ENCODE measurements at regions not wholly inside any gene's neighbourhood (a gene's known extent, or its start where the extent isn't known, plus 50 kb on each side); places are given as distances from the start of the nearest gene placed in this dataset.

DNA sequence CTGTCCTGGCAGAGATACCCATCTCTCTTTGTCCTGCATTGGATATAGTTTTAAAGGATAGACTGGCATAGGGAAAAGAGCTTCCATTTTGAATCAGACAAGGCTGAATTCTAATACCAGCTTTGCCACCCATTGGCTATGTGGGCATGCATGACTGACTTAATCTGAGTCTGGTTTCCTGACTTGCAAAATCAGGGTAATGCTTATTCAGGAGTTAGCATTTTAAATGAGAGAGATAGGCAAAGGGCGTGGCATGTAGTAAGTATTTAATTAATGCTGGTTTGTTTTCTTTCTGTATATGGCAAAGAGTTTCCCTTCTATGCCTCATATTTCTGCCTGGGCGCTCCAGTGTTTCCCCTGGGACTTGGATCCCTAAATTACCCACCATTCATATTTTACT is 492.9 kb downstream of the IGSF11 start:
- no peak for DNase-seq

DNA sequence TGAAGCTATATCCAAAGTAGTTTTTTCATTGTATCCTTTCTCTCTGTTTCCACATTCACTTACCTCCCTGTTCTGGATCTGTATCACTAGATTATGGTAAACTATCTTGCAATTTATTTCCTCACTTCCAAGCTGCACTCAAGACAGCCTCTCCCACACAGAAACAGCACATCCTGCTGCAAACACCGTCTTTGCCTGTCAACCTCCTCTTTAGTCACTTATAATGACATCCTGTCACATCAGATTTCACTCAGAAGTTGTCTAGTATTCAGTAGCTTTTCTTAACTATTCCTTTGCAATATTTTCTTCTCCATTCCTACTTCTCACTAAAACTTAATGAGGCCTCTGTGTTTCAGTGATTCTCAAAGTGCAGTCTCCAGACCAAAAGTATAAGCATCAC is 490.8 kb downstream of the IGSF11 start:
- DNase-seq, result no peak

DNA sequence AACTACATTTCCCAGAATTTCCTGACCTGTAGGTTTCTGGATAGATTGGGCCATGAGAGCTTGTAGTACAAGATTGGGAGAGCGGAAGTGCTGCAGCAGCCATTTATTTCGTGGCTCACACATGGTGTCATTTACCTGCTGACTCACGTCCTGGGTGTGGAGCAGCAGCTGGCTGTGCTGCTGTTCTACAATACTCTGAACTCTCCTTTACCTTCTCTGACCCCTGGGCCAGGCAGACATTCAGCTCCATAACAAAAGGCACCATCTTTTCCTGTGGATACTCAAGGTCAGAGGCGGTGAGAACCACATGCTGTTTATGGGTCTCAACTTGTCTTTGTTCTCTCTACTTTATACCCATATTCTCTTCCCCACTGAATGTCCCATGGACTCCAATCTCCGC is 490.2 kb downstream of the IGSF11 start:
- DNase-seq, result no peak

DNA sequence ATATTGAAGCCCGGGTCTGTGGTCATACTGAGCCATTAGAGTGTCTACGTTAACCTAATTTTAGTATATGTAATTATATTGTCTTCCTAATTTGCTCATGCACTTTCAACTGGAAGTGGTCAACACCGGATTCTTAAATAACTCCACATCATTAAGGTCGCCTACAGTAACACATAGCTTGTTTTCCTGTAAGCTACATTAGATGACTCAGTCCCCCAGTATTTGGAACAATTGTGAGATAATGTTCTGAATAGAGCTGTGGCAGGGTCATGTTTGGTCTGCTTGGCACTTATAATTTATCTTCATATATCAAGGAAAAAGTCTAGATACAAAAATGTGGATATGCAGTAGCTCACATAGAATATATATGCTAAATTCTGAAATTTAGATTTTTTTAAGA is 486.2 kb downstream of the IGSF11 start:
- DNase-seq, result no peak

DNA sequence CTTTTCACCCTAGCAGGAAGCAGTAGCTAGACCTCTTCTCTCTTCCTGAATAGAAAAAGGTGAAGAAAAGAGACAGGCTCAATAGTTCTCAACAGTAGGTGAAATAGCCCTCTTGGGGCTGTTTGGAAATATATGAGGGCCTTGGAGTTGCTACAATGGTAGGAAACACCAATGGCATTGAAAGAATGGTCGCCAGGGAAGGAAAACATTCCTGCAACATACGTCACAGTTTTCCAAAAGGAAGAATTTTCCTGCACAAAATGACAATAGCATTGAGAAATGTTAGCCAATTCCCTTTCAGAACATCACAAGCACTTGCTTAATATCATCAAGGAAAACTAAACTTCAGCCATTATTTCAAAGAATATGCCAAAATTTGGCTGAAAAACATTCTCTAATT is 484.5 kb downstream of the IGSF11 start:
- DNase-seq, result no peak

DNA sequence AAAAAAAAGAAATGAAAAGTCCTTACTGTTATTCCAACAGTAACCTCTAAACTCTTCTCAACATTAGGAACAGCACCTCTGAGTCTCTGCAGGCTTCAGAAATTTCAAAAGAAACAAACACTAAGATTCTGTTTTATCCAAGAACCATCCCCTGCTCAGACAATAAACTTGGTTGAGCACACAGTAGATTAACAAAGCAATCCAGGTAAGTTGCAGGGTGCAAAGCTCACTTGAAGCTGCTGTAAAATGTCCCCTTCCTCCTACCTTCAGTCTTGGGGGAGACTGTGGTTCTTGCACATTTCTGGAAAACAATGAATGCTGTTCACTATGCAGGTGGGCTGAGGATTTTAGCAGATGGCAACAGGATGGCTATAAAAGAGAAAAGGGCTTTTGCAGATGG is 484.1 kb downstream of the IGSF11 start:
- no peak for DNase-seq

DNA sequence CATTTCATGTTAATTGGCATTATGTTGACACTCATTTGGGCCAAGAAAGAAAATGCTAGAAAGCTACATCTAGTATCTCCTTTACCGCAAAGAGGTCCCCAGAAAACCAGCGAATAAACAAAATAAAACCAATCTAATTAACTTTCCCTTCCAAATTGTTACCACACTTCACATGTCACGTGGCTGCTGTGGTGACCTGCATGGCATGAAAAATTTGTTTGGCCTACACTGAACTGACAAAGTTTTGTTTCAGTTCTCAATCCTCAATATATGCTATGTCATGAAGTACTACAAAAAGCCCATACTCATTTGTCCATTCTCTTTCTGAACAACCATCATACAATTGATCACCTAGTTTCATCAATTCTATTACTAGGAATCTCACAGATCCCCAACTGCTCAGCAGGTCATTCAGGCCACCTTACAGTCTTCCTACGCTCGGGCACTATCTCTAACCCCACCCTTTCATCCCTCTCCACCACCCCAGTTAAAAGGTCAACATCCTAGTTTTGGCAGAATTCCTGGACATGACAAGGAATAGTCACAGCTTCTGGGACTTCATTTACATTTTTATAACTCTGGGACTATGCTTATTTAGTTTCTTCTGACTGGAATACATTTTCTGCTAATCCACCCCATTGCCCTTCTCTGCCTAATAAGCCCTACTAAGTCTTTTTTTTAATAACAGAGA is 480.4 kb downstream of the IGSF11 start:
- DNase-seq, result no peak

DNA sequence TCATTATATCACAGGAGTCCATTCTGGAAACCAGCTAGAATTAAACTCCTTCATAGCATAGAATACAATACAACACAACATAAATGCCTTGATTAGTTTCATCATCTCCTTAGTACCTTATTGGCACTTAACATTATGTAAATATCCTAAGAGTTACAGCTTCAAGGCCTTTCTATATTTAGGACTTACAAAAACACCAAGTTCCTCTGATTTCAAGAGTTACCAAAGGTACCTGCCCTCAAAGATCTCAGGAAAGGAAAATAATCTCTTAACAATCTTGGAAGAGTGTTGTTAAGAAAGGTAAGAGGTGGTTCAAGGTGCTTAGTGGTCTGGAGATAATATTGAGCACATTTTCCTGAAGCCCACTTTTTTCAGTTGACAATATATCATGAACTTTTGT is 477.7 kb downstream of the IGSF11 start:
- no peak for DNase-seq

DNA sequence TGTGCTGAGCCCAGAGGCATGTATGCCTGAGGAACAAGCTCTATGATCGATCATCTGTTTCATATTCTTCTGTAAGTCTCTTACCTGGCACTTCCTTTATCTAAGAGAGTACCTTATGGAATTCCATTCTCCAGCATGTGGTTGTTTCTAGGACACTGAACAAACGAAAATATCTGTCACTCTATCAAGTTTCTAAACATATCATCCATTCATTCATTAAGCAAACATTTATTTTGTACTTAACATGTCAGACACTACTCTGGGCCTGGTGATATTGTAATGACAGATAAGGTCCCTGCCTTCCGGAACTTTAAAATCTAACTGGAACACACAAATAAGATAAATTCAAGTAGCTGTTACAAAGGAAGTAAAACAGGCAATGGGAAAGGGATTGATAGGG is 477.1 kb downstream of the IGSF11 start:
- DNase-seq, result no peak

DNA sequence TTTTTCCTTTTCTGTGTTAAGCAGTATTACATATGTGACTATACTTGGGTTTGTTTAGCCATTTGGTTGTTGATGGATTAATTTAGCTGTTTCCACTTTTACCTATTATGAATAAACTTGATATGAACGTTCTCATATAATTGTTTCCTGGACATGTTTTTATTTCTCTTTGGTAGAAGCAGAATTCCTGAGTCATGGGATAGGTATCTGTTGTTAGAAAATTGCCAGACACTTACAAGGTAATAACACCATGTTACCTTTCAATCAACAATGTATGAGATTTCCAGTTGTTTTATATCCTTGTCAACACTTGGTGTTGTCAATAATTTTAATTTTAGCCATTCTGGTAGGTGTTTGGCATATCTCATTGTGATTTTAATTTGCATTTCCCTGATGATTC is 475.4 kb downstream of the IGSF11 start:
- DNase-seq, result no peak

DNA sequence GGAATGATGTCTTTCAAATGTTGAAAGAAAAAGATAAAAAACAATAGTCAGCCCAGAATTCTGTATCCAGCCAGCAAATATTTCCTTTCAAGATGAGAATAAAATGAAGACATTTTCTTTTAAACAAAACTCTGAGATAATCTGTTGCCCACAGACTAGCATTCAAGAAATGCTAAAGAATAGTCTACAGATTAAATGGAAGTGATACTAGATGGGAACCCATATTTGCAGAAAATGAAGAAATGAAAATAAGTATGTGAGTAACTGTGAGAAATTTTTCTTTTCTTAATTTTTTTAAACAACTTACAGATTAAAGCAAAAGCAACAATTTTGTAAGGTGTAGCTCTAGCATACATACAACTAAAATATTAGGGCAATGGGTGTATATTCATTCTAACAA is 469.8 kb downstream of the IGSF11 start:
- no peak for DNase-seq

DNA sequence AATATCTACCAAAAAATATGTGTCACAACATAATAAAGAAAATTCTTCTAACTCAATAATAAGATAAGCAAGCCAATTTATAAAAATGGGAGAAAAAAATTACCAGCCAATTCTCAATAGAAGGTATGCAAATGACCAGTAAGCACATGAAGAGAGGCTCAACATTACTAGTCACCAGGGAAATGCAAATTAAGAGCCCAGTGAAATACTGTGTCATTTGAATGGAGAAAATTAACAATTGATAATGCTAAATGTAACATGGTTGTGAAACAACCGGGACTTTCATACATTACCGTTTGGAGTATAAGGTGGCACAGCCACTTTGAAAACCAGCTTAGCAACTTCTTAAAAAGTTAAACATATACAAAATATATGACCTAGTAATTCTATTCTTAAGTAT is 460.7 kb downstream of the IGSF11 start:
- DNase-seq, result no peak

DNA sequence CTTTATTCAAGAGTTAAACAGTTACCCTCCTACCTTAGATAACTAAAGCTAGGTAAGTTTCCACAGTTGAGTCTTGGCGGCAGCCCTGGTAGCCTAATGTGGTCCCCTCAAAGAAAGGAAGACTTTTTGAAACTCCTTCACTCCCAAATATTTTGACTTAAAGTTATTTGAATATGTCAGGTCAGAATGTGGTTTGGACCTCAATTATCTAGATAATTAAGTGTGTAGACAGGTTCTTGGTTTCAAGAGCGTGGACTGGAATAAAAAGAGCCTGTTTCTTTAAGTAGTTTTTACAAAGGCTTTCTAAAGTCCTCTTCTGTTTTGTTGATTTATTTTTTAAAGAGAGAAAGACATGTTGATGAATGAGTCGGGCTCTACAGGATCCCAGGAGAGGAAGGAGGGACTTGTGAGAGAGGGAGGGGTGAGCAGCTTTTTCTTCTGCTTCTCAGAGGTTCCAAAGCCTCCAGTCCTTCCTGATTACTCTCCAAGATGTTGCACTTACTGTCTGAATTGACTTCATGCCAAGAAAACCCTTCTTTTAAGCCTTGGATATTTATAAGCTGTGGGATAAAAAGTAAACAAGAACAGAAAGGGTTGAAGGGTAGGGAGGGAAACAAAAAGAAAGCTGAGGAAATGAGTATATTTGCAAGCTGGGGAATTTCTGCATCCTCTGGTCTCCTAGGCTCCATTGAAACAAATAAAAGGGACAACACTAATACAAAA is 457.4 kb downstream of the IGSF11 start:
- peak; percentile 58 for DNase-seq

DNA sequence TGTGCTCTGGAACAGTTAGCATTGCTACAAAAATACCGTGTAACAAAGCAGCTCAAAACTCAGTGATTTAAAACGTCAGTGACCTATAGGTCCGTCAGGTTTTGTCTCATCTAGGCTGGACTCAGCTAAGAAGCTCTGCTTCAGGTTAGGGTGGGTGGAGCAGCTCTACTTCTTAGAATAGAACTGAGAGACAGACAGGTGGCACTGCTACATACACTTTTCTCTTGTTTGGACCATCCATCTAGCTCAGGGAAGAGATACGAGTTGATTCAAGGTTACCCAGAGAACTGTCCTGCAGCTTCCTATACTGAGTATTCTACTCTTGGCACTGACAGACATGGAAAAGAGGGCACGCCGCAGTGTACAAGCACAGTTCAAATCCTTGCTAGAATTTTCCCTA is 456.1 kb downstream of the IGSF11 start:
- no peak for DNase-seq

DNA sequence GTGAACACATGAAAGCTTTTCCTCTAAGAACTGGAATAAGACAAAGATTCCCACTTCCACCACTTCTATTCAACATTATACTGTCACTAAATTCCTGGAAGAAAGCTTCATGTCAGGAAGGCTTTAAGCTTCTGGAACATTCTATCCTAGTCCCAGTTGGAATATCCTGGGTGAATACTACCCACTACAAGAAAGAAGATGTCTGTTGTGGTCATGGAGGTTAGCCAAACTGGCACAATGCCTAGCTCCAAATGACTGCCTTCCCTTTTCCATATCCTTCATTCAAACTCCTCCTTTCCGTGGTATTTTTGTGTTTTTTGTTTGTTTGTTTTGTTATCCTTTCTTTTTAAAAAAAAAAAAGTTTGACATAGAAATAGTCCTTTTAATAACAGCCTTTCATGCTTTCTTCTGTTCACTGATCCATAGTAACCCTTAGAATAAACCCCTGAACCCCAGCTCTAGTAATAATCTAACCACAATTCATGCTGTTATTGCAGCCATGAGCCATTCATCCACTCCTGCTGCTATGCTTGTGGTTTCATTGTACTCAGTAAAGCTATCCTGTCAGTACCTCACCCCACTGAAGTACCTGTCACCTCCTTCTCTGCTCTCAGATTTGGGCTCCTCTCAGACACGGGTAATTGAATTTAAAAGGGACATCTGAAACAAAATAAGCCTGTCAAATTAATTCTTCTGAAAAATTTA is 447.5 kb downstream of the IGSF11 start:
- DNase-seq, result no peak

DNA sequence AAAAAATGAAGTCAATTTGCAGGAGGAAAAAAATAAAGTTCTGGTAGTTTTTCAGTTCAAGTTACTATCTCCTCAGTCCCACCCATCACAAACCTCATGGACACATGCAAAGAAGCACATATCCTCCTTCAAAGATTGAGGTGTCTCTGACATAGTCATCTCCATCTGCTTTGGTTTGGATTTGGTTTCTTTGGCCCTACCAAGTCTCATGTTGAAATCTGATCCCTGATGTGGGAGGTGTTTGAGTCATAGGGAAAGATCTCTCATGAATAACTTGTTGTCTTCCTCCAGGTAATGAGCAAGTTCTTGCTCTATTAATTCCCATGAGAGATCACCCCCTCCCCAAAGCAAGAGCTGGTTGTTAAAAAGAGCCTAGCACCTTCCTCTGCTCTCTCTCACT is 446.8 kb downstream of the IGSF11 start:
- DNase-seq, result no peak

DNA sequence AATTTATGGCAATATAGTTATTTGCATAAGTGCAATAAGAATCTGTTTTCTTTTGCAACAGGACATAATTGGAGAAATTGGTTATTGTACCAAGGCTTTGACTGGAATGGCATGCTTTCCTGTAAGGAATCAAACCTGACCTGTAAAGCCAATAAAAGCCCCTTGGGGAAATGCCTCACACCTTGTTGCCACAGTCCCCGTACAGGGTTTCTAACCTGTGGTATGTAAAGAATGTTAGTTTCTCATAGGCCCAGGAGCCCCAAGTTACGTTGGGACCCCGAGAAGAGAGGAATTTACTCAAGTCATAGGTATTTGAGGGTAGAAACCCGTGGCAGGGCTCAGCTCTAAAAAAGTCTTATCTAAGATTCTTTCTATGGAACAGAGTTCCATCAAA is 441.4 kb downstream of the IGSF11 start:
- DNase-seq, result no peak

DNA sequence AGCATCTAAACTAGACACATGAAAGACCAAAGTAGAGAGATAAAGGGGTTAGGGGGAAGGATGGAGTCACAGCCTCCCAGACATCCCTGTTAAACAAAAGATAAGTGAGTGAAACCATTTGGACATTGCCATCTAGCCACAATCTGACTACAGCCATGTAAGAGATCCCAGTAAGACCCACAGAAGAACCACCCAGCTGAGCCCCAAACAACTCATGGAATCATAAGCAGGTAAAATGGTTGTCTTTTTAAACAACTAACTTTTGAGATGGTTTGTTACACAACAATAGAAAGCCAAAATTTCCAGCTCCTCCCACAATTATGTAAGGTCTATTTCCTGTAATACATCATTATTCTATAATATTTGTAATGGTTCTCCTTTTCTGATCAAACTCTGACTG is 437.5 kb downstream of the IGSF11 start:
- DNase-seq, result no peak

DNA sequence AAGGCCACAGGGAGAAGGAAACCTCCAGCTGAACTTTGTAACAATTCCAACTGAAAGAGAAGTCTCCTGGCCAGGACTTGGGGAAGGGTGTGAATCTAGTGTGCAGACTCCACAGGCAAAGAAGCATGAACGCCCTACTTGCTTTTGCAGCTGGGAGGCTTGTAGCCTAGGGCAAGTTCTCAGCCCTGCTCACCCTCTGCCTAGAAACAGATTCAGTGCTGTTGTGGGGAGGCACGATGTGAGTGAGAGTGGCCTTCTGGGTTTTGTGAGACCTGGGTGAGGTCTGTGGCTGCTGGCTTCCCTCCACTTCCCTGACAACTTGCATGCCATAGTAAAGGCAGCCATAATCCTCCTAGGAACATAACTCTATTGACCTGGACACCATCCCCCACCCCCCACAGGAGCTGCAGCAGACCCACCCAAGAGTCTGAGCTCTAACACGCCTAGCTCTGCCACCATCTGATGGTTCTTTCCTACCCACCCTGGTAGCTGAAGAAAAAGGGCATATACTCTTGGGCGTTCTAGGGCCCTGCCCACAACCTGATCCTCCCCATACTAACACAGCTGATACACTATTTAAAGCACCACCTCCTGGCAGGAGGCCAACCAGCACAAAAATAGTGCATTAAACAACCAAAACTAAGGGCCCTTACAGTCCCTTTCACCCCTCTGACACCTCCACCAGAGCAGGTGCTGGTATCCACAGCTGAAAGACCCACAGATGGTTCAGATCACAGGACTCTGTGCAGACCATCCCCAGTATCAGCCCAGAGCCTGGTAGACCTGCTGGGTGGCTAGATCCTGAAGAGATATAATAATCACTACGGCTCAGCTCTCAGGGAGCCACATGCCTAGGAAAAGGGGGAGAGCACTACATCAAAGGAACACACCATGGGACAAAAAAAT is 426.5 kb downstream of the IGSF11 start:
- no peak for DNase-seq

DNA sequence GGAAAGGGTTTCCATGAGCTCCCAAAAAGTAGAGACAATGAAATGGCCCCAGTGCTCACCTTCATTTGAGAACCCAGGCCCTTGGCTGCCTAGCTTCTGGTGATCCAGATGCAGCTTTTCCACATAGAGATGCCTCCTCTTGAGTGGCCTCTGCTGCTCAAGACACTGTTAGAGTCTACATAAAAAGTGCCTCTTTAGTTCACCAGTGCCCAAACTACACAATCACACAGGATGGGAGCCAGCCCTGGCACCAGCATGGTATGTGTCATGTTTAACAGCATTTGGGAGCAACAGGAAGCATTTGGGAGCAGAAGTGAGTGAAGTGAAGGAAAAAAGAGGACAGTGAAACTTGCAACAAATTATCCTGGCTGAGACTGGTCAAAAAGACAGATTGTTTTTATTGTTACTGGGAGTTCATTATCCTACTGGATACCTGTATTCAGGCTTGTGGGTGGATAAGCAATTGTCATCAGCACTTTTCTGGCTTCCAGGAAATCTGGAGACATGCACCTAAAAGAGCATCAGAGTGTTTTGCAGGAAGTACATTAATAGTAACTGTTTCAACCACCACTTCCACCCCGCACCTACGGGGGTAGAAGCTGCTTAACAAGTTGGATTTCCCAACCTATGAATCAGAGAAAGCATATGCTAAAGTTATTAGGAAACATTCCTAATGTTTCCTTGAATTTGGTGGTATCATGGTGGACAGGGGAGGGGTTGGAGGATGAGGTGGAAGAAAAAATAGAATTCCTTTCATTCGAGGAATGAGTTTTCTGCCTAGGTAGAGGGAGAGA is 416.2 kb downstream of the IGSF11 start:
- no peak for DNase-seq

DNA sequence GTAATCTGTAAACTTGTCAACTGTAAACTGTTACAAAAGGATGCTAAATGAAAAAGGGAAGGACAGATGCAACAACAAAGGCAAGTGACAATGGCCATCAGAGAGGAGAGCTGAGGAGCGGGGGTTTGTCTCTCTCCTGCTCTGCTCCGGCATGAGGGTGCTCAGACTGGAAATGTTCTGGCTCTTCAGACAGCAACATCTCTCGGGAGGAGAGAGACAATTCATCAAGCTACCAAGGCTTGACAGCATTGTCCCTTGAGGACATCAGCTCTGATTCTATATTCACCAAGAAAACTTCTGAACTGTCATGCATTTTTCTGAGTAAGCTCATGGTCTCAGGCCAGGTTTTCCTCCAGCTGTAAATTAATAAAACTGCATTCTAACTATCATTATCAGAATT is 408.2 kb downstream of the IGSF11 start:
- no peak for DNase-seq

DNA sequence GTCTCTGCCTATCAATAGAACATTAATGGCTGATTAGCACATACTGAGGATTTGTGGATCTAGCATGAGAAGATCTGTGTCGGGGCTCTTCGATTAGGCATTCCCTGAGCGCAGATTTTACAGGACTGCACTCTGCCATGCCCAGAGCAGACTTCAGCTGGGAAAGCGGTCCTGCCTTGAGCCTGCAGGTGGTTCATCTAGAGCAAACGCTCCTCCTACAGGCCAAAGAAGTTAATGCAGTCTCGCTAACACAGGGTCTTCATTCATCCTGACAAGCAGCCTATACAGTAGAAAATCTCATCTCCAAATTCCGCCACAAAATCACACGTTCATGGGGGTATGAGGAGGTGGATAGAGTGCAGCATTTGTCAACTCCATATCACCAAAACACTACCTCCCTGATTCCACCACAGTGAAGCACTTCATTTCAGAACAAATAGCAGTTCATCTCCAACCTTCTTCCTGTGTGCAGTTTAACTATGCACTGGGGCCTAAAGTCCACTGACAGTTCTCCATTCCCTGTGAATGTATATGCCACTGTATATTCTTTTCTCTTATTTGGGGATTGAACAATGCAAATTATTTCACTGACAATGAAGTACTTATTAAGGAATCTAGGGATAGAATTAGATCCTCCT is 405.8 kb downstream of the IGSF11 start:
- peak; percentile 73 for DNase-seq

Data from hindlimb muscle (tissue), 1 donor.